SU-DHL-6 (cell line): ENCODE measurements at regions not wholly inside any gene's neighbourhood (a gene's known extent, or its start where the extent isn't known, plus 50 kb on each side); places are given as distances from the start of the nearest gene placed in this dataset.

ENCODE experiments used
- H2AFZ ChIP-seq: fragments of 200-600 bp; sonication (generic); 2 replicates; pipeline ENCODE4 v1.6.1; 2014; ENCODE audit warnings: low read depth, mild to moderate bottlenecking, moderate library complexity, mixed read lengths, antibody characterized with exemption, low read length; ENCODE audit not compliant: severe bottlenecking
- H3F3A ChIP-seq: fragments of 200-600 bp; shearing (Covaris generic); 2 replicates; pipeline ENCODE4 v1.6.0; 2016; ENCODE audit warnings: antibody characterized with exemption, mild to moderate bottlenecking; ENCODE audit not compliant: insufficient read depth
- H3K27ac ChIP-seq: fragments of 200-600 bp; sonication (generic); 2 replicates; pipeline ENCODE4 v1.5.1; 2016; ENCODE audit warnings: low read depth, mild to moderate bottlenecking, low read length, moderate library complexity, mixed read lengths
- H3K27me3 ChIP-seq: fragments of 200-600 bp; sonication (generic), shearing (Covaris generic); 2 replicates; pipeline ENCODE4 v1.6.0; 2014; ENCODE audit warnings: mild to moderate bottlenecking, low read length
- H3K36me3 ChIP-seq: fragments of 200-600 bp; sonication (generic); 2 replicates; pipeline ENCODE4 v1.6.1; 2014; ENCODE audit warnings: mild to moderate bottlenecking, low read length, mixed read lengths
- H3K4me2 ChIP-seq: fragments of 300-600, 200-600 bp; shearing (Covaris generic), sonication (generic); 2 replicates; pipeline ENCODE4 v1.6.0; 2014; ENCODE audit warnings: low read length, low read depth, mild to moderate bottlenecking; ENCODE audit not compliant: poor library complexity, severe bottlenecking
- H3K4me3 ChIP-seq: fragments of 200-600 bp; sonication (generic); 2 replicates; pipeline ENCODE4 v1.5.1; 2014; ENCODE audit warnings: antibody characterized with exemption, low read length, mild to moderate bottlenecking, mixed read lengths; ENCODE audit not compliant: insufficient read depth, poor library complexity, severe bottlenecking
- H3K79me2 ChIP-seq: fragments of 200-600 bp; sonication (generic); 2 replicates; pipeline ENCODE4 v1.6.1; 2014; ENCODE audit warnings: mild to moderate bottlenecking, low read length, moderate library complexity; ENCODE audit not compliant: insufficient read depth
- H3K9ac ChIP-seq: fragments of 200-600 bp; sonication (generic); 2 replicates; pipeline ENCODE4 v1.7.0; 2014; ENCODE audit warnings: mild to moderate bottlenecking, low read length
- H3K9me2 ChIP-seq: fragments of 200-600 bp; sonication (generic); replicated peaks from 2 replicates; pipeline ENCODE4 v1.6.1; 2014; ENCODE audit warnings: low read length; ENCODE audit not compliant: insufficient read depth
- H3K9me3 ChIP-seq: fragments of 200-600 bp; sonication (generic); 2 replicates; pipeline ENCODE4 v1.6.1; 2014; ENCODE audit warnings: low read length, mixed read lengths; ENCODE audit not compliant: insufficient read depth
- H4K20me1 ChIP-seq: fragments of 200-600 bp; sonication (generic); 2 replicates; pipeline ENCODE4 v1.6.1; 2014; ENCODE audit warnings: low read depth, mild to moderate bottlenecking, antibody characterized with exemption, low read length, moderate library complexity, mixed read lengths
- EZH2phosphoT487 ChIP-seq: fragments of 200-600 bp; sonication (generic), shearing (Covaris generic); conservative IDR thresholded peaks from 2 replicates; pipeline ENCODE4 v1.6.1; 2018; ENCODE audit warnings: mild to moderate bottlenecking, antibody characterized with exemption, low read length, moderate library complexity, mixed read lengths
- TF ChIP-seq, protein P1 (sequence below): fragments of 200-600 bp; sonication (generic); IDR thresholded peaks from one replicate; pipeline ENCODE4 v1.5.1; 2017; ENCODE audit warnings: antibody characterized with exemption, mild to moderate bottlenecking, low read length, moderate library complexity; ENCODE audit not compliant: insufficient read depth, poor library complexity, severe bottlenecking

DNA sequence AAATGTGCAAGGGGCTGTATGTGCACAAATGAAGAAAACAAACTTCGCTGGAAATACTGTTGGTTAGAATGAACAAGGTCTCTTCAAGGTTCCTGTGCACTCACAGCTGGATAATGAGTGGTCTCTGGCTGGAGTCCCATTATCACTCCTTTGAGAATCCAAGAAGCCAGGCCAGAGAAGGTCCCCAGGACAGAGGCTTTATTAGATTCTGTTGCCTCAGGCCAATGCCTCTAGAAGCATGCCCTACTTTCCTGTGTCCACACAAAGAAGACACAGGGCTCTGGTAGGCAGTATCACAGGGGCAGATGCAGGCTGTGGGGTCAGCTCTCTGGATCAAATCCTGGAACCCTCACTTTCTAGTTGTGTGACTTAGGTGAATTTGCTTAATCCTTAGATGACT is 384.7 kb downstream of the GRIN2B start:
- no peak for TF ChIP-seq EZH2phosphoT487
- TF ChIP-seq, protein P1, sequence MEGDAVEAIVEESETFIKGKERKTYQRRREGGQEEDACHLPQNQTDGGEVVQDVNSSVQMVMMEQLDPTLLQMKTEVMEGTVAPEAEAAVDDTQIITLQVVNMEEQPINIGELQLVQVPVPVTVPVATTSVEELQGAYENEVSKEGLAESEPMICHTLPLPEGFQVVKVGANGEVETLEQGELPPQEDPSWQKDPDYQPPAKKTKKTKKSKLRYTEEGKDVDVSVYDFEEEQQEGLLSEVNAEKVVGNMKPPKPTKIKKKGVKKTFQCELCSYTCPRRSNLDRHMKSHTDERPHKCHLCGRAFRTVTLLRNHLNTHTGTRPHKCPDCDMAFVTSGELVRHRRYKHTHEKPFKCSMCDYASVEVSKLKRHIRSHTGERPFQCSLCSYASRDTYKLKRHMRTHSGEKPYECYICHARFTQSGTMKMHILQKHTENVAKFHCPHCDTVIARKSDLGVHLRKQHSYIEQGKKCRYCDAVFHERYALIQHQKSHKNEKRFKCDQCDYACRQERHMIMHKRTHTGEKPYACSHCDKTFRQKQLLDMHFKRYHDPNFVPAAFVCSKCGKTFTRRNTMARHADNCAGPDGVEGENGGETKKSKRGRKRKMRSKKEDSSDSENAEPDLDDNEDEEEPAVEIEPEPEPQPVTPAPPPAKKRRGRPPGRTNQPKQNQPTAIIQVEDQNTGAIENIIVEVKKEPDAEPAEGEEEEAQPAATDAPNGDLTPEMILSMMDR, result no peak
- H3K79me2 ChIP-seq, result no peaks in the 10 kb centered on the region
- no peaks in the 10 kb centered on the region for H3K9me2 ChIP-seq
- H3F3A ChIP-seq, result no peaks in the 10 kb centered on the region
- no peaks in the 10 kb centered on the region for H3K27me3 ChIP-seq
- no peak overlapping the region for H3K9ac ChIP-seq
- H3K27ac ChIP-seq, result no peak overlapping the region
- no peaks in the 10 kb centered on the region for H4K20me1 ChIP-seq
- no peaks in the 10 kb centered on the region for H3K9me3 ChIP-seq
- no peak overlapping the region for H3K4me3 ChIP-seq
- H2AFZ ChIP-seq, result no peak overlapping the region
- H3K4me2 ChIP-seq, result no peak overlapping the region
- H3K36me3 ChIP-seq, result no peaks in the 10 kb centered on the region

DNA sequence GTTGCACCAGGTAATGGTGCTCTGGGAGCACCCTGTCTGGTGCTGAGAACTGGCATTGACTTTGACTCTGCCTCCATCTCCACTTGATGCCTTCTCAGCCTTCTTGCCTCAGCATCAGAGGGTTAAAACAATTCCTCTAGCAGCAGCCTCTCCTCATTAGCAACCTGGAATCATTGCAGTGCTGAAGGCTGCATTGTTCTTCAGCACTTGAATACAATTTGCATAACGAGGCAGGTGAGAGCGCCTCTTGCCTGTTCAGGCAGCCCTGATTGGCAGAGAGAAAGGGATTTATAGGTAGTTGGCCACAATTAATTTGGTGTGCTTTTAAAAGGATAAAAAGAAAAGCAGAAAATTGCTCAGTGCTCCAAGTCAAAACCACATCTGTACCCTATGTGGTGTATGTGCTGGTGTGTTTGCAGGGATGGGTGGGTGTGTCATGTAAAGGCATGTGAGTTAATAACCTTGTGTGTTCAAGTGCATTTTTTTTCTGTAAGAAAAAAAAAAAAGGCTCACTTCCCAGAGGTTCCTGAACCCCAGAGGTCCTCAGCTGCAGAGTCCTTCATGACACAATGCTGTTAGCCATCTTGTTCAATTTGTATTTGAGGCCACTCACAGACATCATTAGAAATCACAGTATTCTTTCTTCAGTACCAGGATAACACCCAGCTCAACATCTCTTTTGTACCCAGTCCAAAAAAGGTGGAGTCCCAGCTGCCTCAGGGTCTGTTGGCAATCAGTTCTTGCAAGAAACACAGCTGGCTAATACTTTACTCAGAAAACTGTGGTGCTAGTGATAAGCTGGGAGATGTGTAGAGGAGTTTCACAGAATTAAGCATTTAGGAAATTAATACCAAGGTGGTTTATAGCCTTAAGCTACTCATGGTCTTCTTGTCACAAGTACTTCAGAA is 385.6 kb downstream of the GRIN2B start:
- Histone ChIP-seq H3K27me3 (no peaks in the 10 kb centered on the region), H3K27ac (no peak overlapping the region), H3F3A (no peaks in the 10 kb centered on the region), H3K79me2 (no peaks in the 10 kb centered on the region), H2AFZ (no peak overlapping the region), H3K9me2 (no peaks in the 10 kb centered on the region), H3K36me3 (no peaks in the 10 kb centered on the region), H3K4me2 (no peak overlapping the region), H3K9ac (no peak overlapping the region), H3K4me3 (no peak overlapping the region), H4K20me1 (no peaks in the 10 kb centered on the region), H3K9me3 (no peaks in the 10 kb centered on the region)
- TF ChIP-seq, protein P1, result no peak
- no peak for TF ChIP-seq EZH2phosphoT487

DNA sequence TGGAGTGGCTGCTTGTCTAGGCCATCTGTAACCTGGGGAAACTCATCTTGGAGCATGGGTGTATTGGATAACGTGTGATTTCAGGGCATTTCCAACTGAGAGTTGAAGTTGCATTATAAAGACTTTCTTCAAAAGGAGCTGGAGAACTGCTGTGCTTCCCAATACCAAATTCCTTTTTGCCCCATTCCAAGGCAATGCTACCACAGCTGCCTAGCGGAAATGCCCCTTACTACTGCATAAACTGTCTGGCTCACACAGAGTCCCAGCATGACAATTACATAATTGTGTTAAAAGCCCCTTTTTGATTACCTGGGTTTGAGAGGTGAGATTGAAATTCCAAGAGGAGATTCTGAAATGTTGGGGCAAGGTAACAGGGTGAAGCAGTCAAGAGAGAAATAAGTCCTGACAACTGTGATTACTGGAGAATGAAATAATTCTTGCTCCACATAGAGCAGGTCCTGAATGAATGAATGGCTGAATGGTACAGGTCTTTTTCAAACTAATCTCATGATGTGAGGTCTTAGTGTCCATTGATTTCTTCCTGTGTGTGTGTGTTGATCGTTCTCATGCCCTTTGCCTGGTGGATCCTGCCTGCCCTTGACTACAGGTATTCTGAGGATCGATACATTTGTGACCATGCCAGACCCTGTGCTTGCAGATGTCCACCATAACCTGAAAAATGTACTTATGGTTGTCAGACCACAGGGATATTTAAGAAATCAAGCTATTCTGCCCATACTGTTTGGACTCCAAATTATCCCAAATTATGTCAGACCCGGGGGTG is 386.5 kb downstream of the GRIN2B start:
- Histone ChIP-seq H3K27me3 (no peaks in the 10 kb centered on the region), H3K4me2 (no peak overlapping the region), H2AFZ (no peak overlapping the region), H3K79me2 (no peaks in the 10 kb centered on the region), H4K20me1 (no peaks in the 10 kb centered on the region), H3K9ac (no peak overlapping the region), H3K4me3 (no peak overlapping the region), H3F3A (no peaks in the 10 kb centered on the region), H3K36me3 (no peaks in the 10 kb centered on the region), H3K27ac (no peak overlapping the region), H3K9me3 (no peaks in the 10 kb centered on the region), H3K9me2 (no peaks in the 10 kb centered on the region)
- TF ChIP-seq, protein P1, result no peak
- TF ChIP-seq EZH2phosphoT487, result no peak
